Panc1 (cell line): ENCODE measurements at regions not wholly inside any gene's neighbourhood (a gene's known extent, or its start where the extent isn't known, plus 50 kb on each side); places are given as distances from the start of the nearest gene placed in this dataset.

Experiments
- ATAC-seq: fragments of 200-7000 bp; cut with Tn5 transposase; 2 replicates; pipeline ENCODE4 v1.9.1; 2020; ENCODE audit warnings: mild to moderate bottlenecking, moderate library complexity
- BruUV-seq: library from RNA; stranded (reverse); fragments of 400-500 nt; replicated peaks from 2 replicates; lab custom pipeline; 2021; lab: Mats Ljungman, UMichigan
- CTCF ChIA-PET: fragments of 300-600 bp; sonication (Branson Sonifier 250); formaldehyde crosslinking; loops from one replicate; lab custom pipeline; 2022; ENCODE audit warnings: antibody characterized with exemption; lab: Charles Lee
- POLR2A ChIA-PET: fragments of 300-600 bp; sonication (Branson Sonifier 250); formaldehyde crosslinking; loops from one replicate; lab custom pipeline; 2022; ENCODE audit warnings: antibody characterized with exemption; lab: Charles Lee
- DNase-seq: peaks from one replicate; pipeline ENCODE4 v3.0.0-alpha.2; 2010; ENCODE audit warnings: low read depth, low spot score
- H3K27ac ChIP-seq: 2 replicates; pipeline ENCODE4 v1.5.1; 2011; ENCODE audit warnings: mild to moderate bottlenecking, low read length, inconsistent platforms
- H3K27me3 ChIP-seq: fragments of 200-500 bp; sonication (Bioruptor generic); 2 replicates; pipeline ENCODE4 v1.6.0; 2014; ENCODE audit warnings: low read length, inconsistent platforms; ENCODE audit not compliant: control insufficient read depth, insufficient read depth
- H3K36me3 ChIP-seq: fragments of 200-500 bp; sonication (Bioruptor generic); 2 replicates; pipeline ENCODE4 v1.5.1; 2014; ENCODE audit warnings: inconsistent platforms, mild to moderate bottlenecking, low read length, moderate library complexity; ENCODE audit not compliant: control insufficient read depth, insufficient read depth
- H3K4me1 ChIP-seq: 2 replicates; pipeline ENCODE4 v1.5.1; 2011; ENCODE audit warnings: inconsistent platforms, mild to moderate bottlenecking, low read length, moderate library complexity; ENCODE audit not compliant: control insufficient read depth, insufficient read depth
- H3K4me3 ChIP-seq, 2 experiments: 2 replicates each; pipeline ENCODE4 v1.5.1; 2011 to 2012; ENCODE audit warnings: low read depth in 2 of 2, low read length in 2 of 2, mild to moderate bottlenecking in 2 of 2, inconsistent platforms in 1 of 2, moderate library complexity in 1 of 2
- H3K9me3 ChIP-seq: fragments of 200-500 bp; sonication (Bioruptor generic); 2 replicates; pipeline ENCODE4 v1.5.1; 2014; ENCODE audit warnings: low read depth, mild to moderate bottlenecking, inconsistent platforms, low read length, moderate library complexity; ENCODE audit not compliant: control insufficient read depth, insufficient read depth
- POLR2AphosphoS5 ChIP-seq: IDR thresholded peaks from 2 replicates; pipeline ENCODE4 v1.6.1; 2012; ENCODE audit warnings: mild to moderate bottlenecking, low read depth, low read length, moderate library complexity
- SIN3A ChIP-seq: IDR thresholded peaks from 2 replicates; pipeline ENCODE4 v1.6.1; 2012; ENCODE audit warnings: low read depth, mild to moderate bottlenecking, low read length, moderate library complexity, borderline replicate concordance; ENCODE audit not compliant: insufficient read depth
- TCF7L2 ChIP-seq: IDR thresholded peaks from 2 replicates; pipeline ENCODE4 v1.6.1; 2011; ENCODE audit warnings: mild to moderate bottlenecking, low read depth, low read length, inconsistent platforms
- in situ Hi-C: cut with HindIII; loops from 2 replicates; pipeline ENCODE4 v1.10.0; 2016; ENCODE audit warnings: low sequenced_read_pairs, low pct_unique_long_range_greater_than_20kb
- intact Hi-C: fragments of 100-400 bp; cut with micrococcal nuclease; formaldehyde crosslinking; loops from one replicate; pipeline ENCODE4 v1.10.0; 2022; ENCODE audit not compliant: unreplicated experiment
- TF ChIP-seq, protein P1 (sequence below): fragments of 450-650 bp; IDR thresholded peaks from 2 replicates; pipeline ENCODE4 v1.5.1; 2017; ENCODE audit warnings: mild to moderate bottlenecking
- TF ChIP-seq, protein P2 (sequence below), 2 experiments: IDR thresholded peaks; 2 replicates each; pipeline ENCODE4 v1.6.1; 2011 to 2012; ENCODE audit warnings: low read depth in 2 of 2, control low read depth in 1 of 2, low read length in 1 of 2, mild to moderate bottlenecking in 1 of 2, moderate library complexity in 1 of 2; ENCODE audit not compliant: insufficient read depth in 1 of 2

DNA sequence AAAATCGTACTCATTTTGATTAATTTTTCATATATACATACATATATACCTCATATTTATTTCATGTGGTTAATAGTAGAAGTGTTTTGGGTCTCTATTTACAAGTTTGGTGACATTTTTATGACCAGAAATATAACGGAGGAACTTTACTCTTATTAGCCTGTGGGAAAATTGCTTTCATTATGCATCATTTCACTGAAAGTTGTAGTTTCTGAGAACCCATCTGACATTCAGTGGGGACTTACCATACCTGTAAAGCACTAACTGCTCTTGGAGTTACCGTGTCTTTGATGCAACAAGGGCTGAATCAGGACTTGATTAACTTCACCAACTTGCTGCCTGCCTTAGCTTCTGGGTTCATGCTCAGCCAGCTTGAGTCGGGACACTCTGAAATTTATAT lies 49.9 kb upstream of the ITPKB start:
- POLR2A ChIA-PET: no interaction called here
- Histone ChIP-seq H3K27me3 (no peaks in the 10 kb centered on the region), H3K9me3 (no peaks in the 10 kb centered on the region), H3K4me3 (no peak overlapping the region), H3K4me1 (0 out of 2 replicates have a peak, but pooled peaks cover 3% of the 10 kb centered on the region), H3K36me3 (no peaks in the 10 kb centered on the region), H3K27ac (no peak overlapping the region)
- in situ Hi-C loops (no loop called here), intact Hi-C loops (no loop called here)
- ATAC-seq: no peak
- no TSS peak for BruUV-seq
- CTCF ChIA-PET: no interaction called here
- TF ChIP-seq POLR2AphosphoS5 (no peak), SIN3A (no peak), TCF7L2 (no peak)
- TF ChIP-seq, protein P1, sequence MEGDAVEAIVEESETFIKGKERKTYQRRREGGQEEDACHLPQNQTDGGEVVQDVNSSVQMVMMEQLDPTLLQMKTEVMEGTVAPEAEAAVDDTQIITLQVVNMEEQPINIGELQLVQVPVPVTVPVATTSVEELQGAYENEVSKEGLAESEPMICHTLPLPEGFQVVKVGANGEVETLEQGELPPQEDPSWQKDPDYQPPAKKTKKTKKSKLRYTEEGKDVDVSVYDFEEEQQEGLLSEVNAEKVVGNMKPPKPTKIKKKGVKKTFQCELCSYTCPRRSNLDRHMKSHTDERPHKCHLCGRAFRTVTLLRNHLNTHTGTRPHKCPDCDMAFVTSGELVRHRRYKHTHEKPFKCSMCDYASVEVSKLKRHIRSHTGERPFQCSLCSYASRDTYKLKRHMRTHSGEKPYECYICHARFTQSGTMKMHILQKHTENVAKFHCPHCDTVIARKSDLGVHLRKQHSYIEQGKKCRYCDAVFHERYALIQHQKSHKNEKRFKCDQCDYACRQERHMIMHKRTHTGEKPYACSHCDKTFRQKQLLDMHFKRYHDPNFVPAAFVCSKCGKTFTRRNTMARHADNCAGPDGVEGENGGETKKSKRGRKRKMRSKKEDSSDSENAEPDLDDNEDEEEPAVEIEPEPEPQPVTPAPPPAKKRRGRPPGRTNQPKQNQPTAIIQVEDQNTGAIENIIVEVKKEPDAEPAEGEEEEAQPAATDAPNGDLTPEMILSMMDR: no peak
- TF ChIP-seq, protein P2, sequence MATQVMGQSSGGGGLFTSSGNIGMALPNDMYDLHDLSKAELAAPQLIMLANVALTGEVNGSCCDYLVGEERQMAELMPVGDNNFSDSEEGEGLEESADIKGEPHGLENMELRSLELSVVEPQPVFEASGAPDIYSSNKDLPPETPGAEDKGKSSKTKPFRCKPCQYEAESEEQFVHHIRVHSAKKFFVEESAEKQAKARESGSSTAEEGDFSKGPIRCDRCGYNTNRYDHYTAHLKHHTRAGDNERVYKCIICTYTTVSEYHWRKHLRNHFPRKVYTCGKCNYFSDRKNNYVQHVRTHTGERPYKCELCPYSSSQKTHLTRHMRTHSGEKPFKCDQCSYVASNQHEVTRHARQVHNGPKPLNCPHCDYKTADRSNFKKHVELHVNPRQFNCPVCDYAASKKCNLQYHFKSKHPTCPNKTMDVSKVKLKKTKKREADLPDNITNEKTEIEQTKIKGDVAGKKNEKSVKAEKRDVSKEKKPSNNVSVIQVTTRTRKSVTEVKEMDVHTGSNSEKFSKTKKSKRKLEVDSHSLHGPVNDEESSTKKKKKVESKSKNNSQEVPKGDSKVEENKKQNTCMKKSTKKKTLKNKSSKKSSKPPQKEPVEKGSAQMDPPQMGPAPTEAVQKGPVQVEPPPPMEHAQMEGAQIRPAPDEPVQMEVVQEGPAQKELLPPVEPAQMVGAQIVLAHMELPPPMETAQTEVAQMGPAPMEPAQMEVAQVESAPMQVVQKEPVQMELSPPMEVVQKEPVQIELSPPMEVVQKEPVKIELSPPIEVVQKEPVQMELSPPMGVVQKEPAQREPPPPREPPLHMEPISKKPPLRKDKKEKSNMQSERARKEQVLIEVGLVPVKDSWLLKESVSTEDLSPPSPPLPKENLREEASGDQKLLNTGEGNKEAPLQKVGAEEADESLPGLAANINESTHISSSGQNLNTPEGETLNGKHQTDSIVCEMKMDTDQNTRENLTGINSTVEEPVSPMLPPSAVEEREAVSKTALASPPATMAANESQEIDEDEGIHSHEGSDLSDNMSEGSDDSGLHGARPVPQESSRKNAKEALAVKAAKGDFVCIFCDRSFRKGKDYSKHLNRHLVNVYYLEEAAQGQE (IDR thresholded peaks at IDR 0.05; ENCODE audit: insufficient read depth in 1 of 2, low read depth in 2 of 2, low read length in 1 of 2): no peak
- no peak for DNase-seq
